22Rv1 (cell line): ENCODE measurements at regions not wholly inside any gene's neighbourhood (a gene's known extent, or its start where the extent isn't known, plus 50 kb on each side); places are given as distances from the start of the nearest gene placed in this dataset.

Experiments
- ZFX ChIP-seq: fragments of 450-650 bp; IDR thresholded peaks from 2 replicates; pipeline ENCODE4 v1.6.1; 2017; ENCODE audit warnings: antibody characterized with exemption, borderline replicate concordance
- TF ChIP-seq, protein P1 (sequence below): fragments of 450-650 bp; IDR thresholded peaks from 2 replicates; pipeline ENCODE4 v1.5.1; 2017; ENCODE audit warnings: mild to moderate bottlenecking

DNA sequence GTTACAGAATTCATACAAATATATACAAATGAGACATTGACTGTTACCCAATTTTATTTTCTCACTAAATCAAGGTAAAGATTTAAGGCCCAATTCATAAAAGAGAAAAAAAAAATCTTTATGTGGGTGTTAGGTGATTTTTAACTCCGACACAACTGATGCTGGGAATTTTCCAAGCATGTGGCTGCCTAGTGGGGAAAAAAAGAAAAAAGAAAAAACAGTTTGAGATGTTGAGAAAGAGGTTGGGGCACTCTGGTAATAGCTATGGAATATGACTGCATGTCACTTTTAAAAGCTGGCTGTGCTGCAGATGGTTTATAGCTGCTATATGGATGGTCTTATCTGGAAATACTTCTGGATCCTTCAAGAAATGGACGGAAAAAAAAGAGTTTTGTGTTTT lies 739.9 kb upstream of the SOX9 start:
- TF ChIP-seq, protein P1, sequence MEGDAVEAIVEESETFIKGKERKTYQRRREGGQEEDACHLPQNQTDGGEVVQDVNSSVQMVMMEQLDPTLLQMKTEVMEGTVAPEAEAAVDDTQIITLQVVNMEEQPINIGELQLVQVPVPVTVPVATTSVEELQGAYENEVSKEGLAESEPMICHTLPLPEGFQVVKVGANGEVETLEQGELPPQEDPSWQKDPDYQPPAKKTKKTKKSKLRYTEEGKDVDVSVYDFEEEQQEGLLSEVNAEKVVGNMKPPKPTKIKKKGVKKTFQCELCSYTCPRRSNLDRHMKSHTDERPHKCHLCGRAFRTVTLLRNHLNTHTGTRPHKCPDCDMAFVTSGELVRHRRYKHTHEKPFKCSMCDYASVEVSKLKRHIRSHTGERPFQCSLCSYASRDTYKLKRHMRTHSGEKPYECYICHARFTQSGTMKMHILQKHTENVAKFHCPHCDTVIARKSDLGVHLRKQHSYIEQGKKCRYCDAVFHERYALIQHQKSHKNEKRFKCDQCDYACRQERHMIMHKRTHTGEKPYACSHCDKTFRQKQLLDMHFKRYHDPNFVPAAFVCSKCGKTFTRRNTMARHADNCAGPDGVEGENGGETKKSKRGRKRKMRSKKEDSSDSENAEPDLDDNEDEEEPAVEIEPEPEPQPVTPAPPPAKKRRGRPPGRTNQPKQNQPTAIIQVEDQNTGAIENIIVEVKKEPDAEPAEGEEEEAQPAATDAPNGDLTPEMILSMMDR: no peak
- TF ChIP-seq ZFX: no peak
